ENCODE measurements at regions not wholly inside any gene's neighbourhood (a gene's known extent, or its start where the extent isn't known, plus 50 kb on each side); places are given as distances from the start of the nearest gene placed in this dataset.

GRCh38 chr3:159832024-159832423 is 156.6 kb upstream of the IL12A start:
- DNase-seq = no peak

- DNase-seq = no peak
Measured at GRCh38 chr3:159835126-159835525, 153.5 kb upstream of the IL12A start.

- DNase-seq = no peak
Measured at GRCh38 chr3:159837725-159838124, 150.9 kb upstream of the IL12A start.

GRCh38 chr3:159838938-159839337 is 149.7 kb upstream of the IL12A start:
- no peak for DNase-seq

GRCh38 chr3:159839561-159840379 is 148.9 kb upstream of the IL12A start, which contains the start of gene SCHIP1:
Gene SCHIP1 (plus strand): TSS chr3:159839861.
- peak; percentile 77 for DNase-seq

- DNase-seq = no peak
Measured at GRCh38 chr3:159840703-159841299, 147.8 kb upstream of the IL12A start.

- no peak for DNase-seq
Measured at GRCh38 chr3:159841766-159842165, 146.9 kb upstream of the IL12A start.

GRCh38 chr3:159843840-159844730 is 144.6 kb upstream of the IL12A start:
- no peak for DNase-seq

GRCh38 chr3:159844801-159845261 is 143.8 kb upstream of the IL12A start:
- no peak for DNase-seq

GRCh38 chr3:159845737-159846136 is 142.9 kb upstream of the IL12A start:
- no peak for DNase-seq

GRCh38 chr3:159846255-159846654 is 142.4 kb upstream of the IL12A start:
- DNase-seq = no peak

- DNase-seq = no peak
Measured at GRCh38 chr3:159848348-159849118, 140.1 kb upstream of the IL12A start.

- DNase-seq = no peak
Measured at GRCh38 chr3:159850481-159850880, 138.2 kb upstream of the IL12A start.

GRCh38 chr3:159852266-159852665 is 136.4 kb upstream of the IL12A start:
- no peak for DNase-seq

GRCh38 chr3:159852821-159853505 is 135.7 kb upstream of the IL12A start:
- no peak for DNase-seq

GRCh38 chr3:159853506-159853864 is 135.2 kb upstream of the IL12A start:
- DNase-seq = no peak

- no peak for DNase-seq
Measured at GRCh38 chr3:159854500-159855124, 134.0 kb upstream of the IL12A start.

GRCh38 chr3:159855599-159856346 is 132.9 kb upstream of the IL12A start:
- DNase-seq = no peak

- DNase-seq = peak; percentile 13
Measured at GRCh38 chr3:159856590-159857104, 132.0 kb upstream of the IL12A start.

GRCh38 chr3:159857840-159858239 is 130.8 kb upstream of the IL12A start:
- DNase-seq = no peak

- no peak for DNase-seq
Measured at GRCh38 chr3:159858650-159859049, 130.0 kb upstream of the IL12A start.
